CD4-positive, alpha-beta T cell (primary cell): ENCODE measurements at regions not wholly inside any gene's neighbourhood (a gene's known extent, or its start where the extent isn't known, plus 50 kb on each side); places are given as distances from the start of the nearest gene placed in this dataset.

Experiments used
- ATAC-seq: fragments of 200-7000 bp; cut with Tn5 transposase; one replicate; pipeline ENCODE4 v1.10.0; 2022; ENCODE audit warnings: mild to moderate bottlenecking; ENCODE audit not compliant: poor library complexity
- CTCF ChIA-PET: fragments of 350-600 bp; sonication (Branson Sonifier 250); formaldehyde crosslinking; loops from one replicate; lab custom pipeline; 2021; ENCODE audit warnings: antibody characterized with exemption, inconsistent platforms; lab: Charles Lee
- POLR2A ChIA-PET: fragments of 350-600 bp; sonication (Branson Sonifier 250); formaldehyde crosslinking; loops from one replicate; lab custom pipeline; 2021; ENCODE audit warnings: antibody characterized with exemption, inconsistent platforms; lab: Charles Lee
- DNase-seq, 14 experiments: peaks; one replicate each; pipeline ENCODE4 v3.0.0-alpha.2; 2013 to 2020; ENCODE audit warnings: mixed read lengths in 2 of 14
- H3K27ac ChIP-seq, 2 donors: one replicate each; pipeline versions ENCODE4 v1.5.1 to v1.7.0; 2013; ENCODE audit warnings: low read length in 2 of 2, low read depth in 1 of 2, mild to moderate bottlenecking in 1 of 2
- H3K27me3 ChIP-seq, 2 experiments: 1 replicate in 1 of 2; 2 replicates in 1 of 2; pipeline versions ENCODE4 v1.6.1 to v1.7.0; 2013; ENCODE audit warnings: low read length in 2 of 2, control low read depth in 1 of 2, mild to moderate bottlenecking in 1 of 2, moderate library complexity in 1 of 2; ENCODE audit not compliant: insufficient read depth in 2 of 2, control insufficient read depth in 1 of 2
- H3K36me3 ChIP-seq: one replicate; pipeline ENCODE4 v1.6.1; 2013; ENCODE audit warnings: low read length, control low read depth; ENCODE audit not compliant: insufficient read depth
- H3K4me1 ChIP-seq: one replicate; pipeline ENCODE4 v1.6.1; 2013; ENCODE audit warnings: low read length, control low read depth; ENCODE audit not compliant: insufficient read depth
- H3K4me3 ChIP-seq: one replicate; pipeline ENCODE4 v1.5.1; 2013; ENCODE audit warnings: mild to moderate bottlenecking, low read length, moderate library complexity
- H3K9me3 ChIP-seq, 2 experiments: 1 replicate in 1 of 2; 2 replicates in 1 of 2; pipeline versions ENCODE4 v1.6.1 to v1.7.0; 2013; ENCODE audit warnings: low read length in 2 of 2, mild to moderate bottlenecking in 2 of 2, control low read depth in 1 of 2, moderate library complexity in 1 of 2; ENCODE audit not compliant: control insufficient read depth in 1 of 2, insufficient read depth in 1 of 2
- H3K27ac Mint-ChIP-seq: one replicate; pipeline ENCODE4 v1.8.0; 2020; ENCODE audit warnings: mixed read lengths
- H3K27me3 Mint-ChIP-seq: one replicate; pipeline ENCODE4 v1.8.0; 2021; ENCODE audit warnings: mixed read lengths
- H3K36me3 Mint-ChIP-seq: one replicate; pipeline ENCODE4 v1.8.0; 2021; ENCODE audit warnings: low read depth, mixed read lengths
- H3K4me1 Mint-ChIP-seq: one replicate; pipeline ENCODE4 v1.8.0; 2021; ENCODE audit warnings: low read depth, mixed read lengths
- H3K4me3 Mint-ChIP-seq: one replicate; pipeline ENCODE4 v1.8.0; 2020; ENCODE audit warnings: mild to moderate bottlenecking, mixed read lengths
- H3K9me3 Mint-ChIP-seq: one replicate; pipeline ENCODE4 v1.8.0; 2020; ENCODE audit warnings: mixed read lengths
- CTCF ChIP-seq: fragments of 200-600 bp; IDR thresholded peaks from one replicate; pipeline ENCODE4 v1.8.0; 2022; ENCODE audit warnings: antibody characterized with exemption, mild to moderate bottlenecking
- intact Hi-C, 2 experiments: fragments of 100-400 bp; cut with DNase I in 1 of 2; cut with micrococcal nuclease in 1 of 2; formaldehyde crosslinking; loops; one replicate each; pipeline versions ENCODE4 v1.15.1 to v1.9.0; 2023 to 2025; cut with DNase I, micrococcal nuclease

GRCh38 chr12:16984484-16984883 lies 378.5 kb upstream of the LMO3 start:
- ATAC-seq (no peak), DNase-seq (no peak)
- ChIA-PET CTCF (no interaction called here), POLR2A (no interaction called here)
- TF ChIP-seq CTCF: no peak
- no peak overlapping the region for H3K4me3 Mint-ChIP-seq
- Histone ChIP-seq H3K4me1 (no peaks in the 10 kb centered on the region), H3K36me3 (no peaks in the 10 kb centered on the region), H3K9me3 (peaks cover 3 to 6% of the 10 kb centered on the region in 2 experiments), H3K4me3 (no peak overlapping the region), H3K27me3 (no peaks in the 10 kb centered on the region), H3K27ac (no peak overlapping the region)
- no peaks in the 10 kb centered on the region for H3K36me3 Mint-ChIP-seq
- H3K4me1 Mint-ChIP-seq: no peaks in the 10 kb centered on the region
- H3K27ac Mint-ChIP-seq: no peak overlapping the region
- intact Hi-C loops: no loop called here
- H3K27me3 Mint-ChIP-seq: no peaks in the 10 kb centered on the region
- peaks cover 15% of the 10 kb centered on the region for H3K9me3 Mint-ChIP-seq

- no peak overlapping the region for H3K27ac Mint-ChIP-seq
- no peak overlapping the region for H3K27ac ChIP-seq
- H3K9me3 ChIP-seq: peaks cover 0 to 9% of the 10 kb centered on the region in 2 experiments
- no peak overlapping the region for H3K4me3 Mint-ChIP-seq
- H3K36me3 Mint-ChIP-seq: no peaks in the 10 kb centered on the region
- intact Hi-C loops: no loop called here
- H3K4me3 ChIP-seq: no peak overlapping the region
- no peaks in the 10 kb centered on the region for H3K27me3 Mint-ChIP-seq
- H3K9me3 Mint-ChIP-seq: peaks cover 6% of the 10 kb centered on the region
- no peaks in the 10 kb centered on the region for H3K4me1 Mint-ChIP-seq
- no peaks in the 10 kb centered on the region for H3K4me1 ChIP-seq
- no peaks in the 10 kb centered on the region for H3K27me3 ChIP-seq
- ATAC-seq (no peak), DNase-seq (no peak)
- TF ChIP-seq CTCF: no peak
- POLR2A ChIA-PET: no interaction called here
- no peaks in the 10 kb centered on the region for H3K36me3 ChIP-seq
- CTCF ChIA-PET: no interaction called here
Observed at GRCh38 chr12:16972923-16973770, 367.2 kb upstream of the LMO3 start.

DNA sequence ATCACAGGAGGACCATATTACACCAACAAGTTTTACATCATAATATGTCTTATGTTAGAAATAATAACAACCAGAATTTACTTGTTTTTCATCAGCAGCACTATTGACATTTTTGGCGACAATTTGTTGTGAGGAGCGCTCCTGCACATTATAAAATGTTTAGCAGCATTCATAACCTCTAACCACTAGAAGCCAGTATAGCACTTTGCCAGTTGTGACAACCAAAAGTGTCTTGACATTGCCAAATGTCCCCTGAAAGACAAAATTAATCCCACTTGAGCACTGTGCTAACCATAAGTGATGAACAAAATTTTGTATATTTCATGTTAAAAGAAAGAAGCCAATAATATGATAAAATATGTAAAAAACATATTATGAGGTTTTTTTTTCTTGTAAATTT lies 356.9 kb upstream of the LMO3 start:
- Histone ChIP-seq H3K9me3 (peaks cover 0 to 6% of the 10 kb centered on the region in 2 experiments), H3K27ac (no peak overlapping the region), H3K36me3 (no peaks in the 10 kb centered on the region), H3K27me3 (no peaks in the 10 kb centered on the region), H3K4me3 (no peak overlapping the region), H3K4me1 (no peaks in the 10 kb centered on the region)
- POLR2A ChIA-PET: no interaction called here
- CTCF ChIA-PET: no interaction called here
- intact Hi-C loops: no loop called here
- ATAC-seq: no peak
- Mint-ChIP-seq H3K4me1 (no peaks in the 10 kb centered on the region), H3K9me3 (peaks cover 9% of the 10 kb centered on the region), H3K4me3 (no peak overlapping the region), H3K27me3 (no peaks in the 10 kb centered on the region), H3K36me3 (no peaks in the 10 kb centered on the region), H3K27ac (no peak overlapping the region)
- no peak for TF ChIP-seq CTCF
- no peak for DNase-seq
